CD14-positive monocyte (primary cell): ENCODE measurements at regions not wholly inside any gene's neighbourhood (a gene's known extent, or its start where the extent isn't known, plus 50 kb on each side); places are given as distances from the start of the nearest gene placed in this dataset.
A peak's percentile ranks its signal among the peaks of the same experiment; 100 is the strongest.

Experiments
- DNase-seq, 3 donors: peaks; one replicate each; pipeline ENCODE4 v3.0.0-alpha.2; 2011 to 2022
- H2AFZ ChIP-seq: 2 replicates; pipeline ENCODE4 v1.6.0; 2012; ENCODE audit warnings: mild to moderate bottlenecking, low read depth, low read length, inconsistent platforms; ENCODE audit not compliant: insufficient read depth, poor library complexity, severe bottlenecking
- H3K27ac ChIP-seq, 2 donors: 1 replicate in 1 of 2; 2 replicates in 1 of 2; pipeline ENCODE4 v1.5.1; 2012 to 2013; ENCODE audit warnings: low read length in 2 of 2, control low read depth in 1 of 2, inconsistent platforms in 1 of 2, low read depth in 1 of 2, mild to moderate bottlenecking in 1 of 2
- H3K27me3 ChIP-seq, 2 donors: one replicate each; pipeline versions ENCODE4 v1.6.0 to v1.6.1; 2011 to 2013; ENCODE audit warnings: low read length in 2 of 2; ENCODE audit not compliant: control insufficient read depth in 2 of 2, insufficient read depth in 2 of 2
- H3K36me3 ChIP-seq, 2 donors: replicated peaks in 1 of 2; 1 replicate in 1 of 2; 2 replicates in 1 of 2; pipeline versions ENCODE4 v1.5.1 to v1.6.1; 2012 to 2013; ENCODE audit warnings: low read length in 2 of 2, control low read depth in 1 of 2, inconsistent platforms in 1 of 2, mild to moderate bottlenecking in 1 of 2; ENCODE audit not compliant: insufficient read depth in 2 of 2, control insufficient read depth in 1 of 2
- H3K4me1 ChIP-seq, 2 donors: 1 replicate in 1 of 2; 2 replicates in 1 of 2; pipeline versions ENCODE4 v1.5.1 to v1.6.1; 2012 to 2013; ENCODE audit warnings: low read length in 2 of 2, control low read depth in 1 of 2, inconsistent platforms in 1 of 2, mild to moderate bottlenecking in 1 of 2, moderate library complexity in 1 of 2; ENCODE audit not compliant: insufficient read depth in 2 of 2, control insufficient read depth in 1 of 2
- H3K4me2 ChIP-seq: replicated peaks from 2 replicates; pipeline ENCODE3; 2012; ENCODE audit warnings: low read length, moderate library complexity, mild to moderate bottlenecking; ENCODE audit not compliant: poor library complexity, severe bottlenecking; ENCODE audit errors: extremely low read depth
- H3K4me3 ChIP-seq, 3 experiments: fragments of 200-600 bp in 1 of 3; sonication (generic) in 1 of 3; replicated peaks in 1 of 3; 1 replicate in 2 of 3; 2 replicates in 1 of 3; pipeline ENCODE4 v1.5.1; 2011 to 2013; ENCODE audit warnings: low read length in 3 of 3, mild to moderate bottlenecking in 3 of 3, control low read depth in 2 of 3, low read depth in 2 of 3, inconsistent platforms in 1 of 3, moderate library complexity in 1 of 3
- H3K79me2 ChIP-seq: 2 replicates; pipeline ENCODE4 v1.6.0; 2012; ENCODE audit warnings: mild to moderate bottlenecking, control low read depth, inconsistent platforms, low read length, moderate library complexity; ENCODE audit not compliant: insufficient read depth
- H3K9ac ChIP-seq: 2 replicates; pipeline ENCODE4 v1.6.0; 2017; ENCODE audit warnings: low read length, mild to moderate bottlenecking; ENCODE audit not compliant: insufficient read depth, poor library complexity, severe bottlenecking
- H3K9me3 ChIP-seq, 2 donors: replicated peaks in 1 of 2; 1 replicate in 1 of 2; 2 replicates in 1 of 2; pipeline versions ENCODE4 v1.5.1 to v1.6.1; 2012 to 2013; ENCODE audit warnings: low read length in 2 of 2, control low read depth in 1 of 2; ENCODE audit not compliant: control insufficient read depth in 1 of 2, insufficient read depth in 1 of 2
- H4K20me1 ChIP-seq: 2 replicates; pipeline ENCODE4 v1.6.0; 2012; ENCODE audit warnings: mild to moderate bottlenecking, low read length, control low read depth, moderate library complexity; ENCODE audit not compliant: insufficient read depth
- H3K27ac Mint-ChIP-seq, 7 donors: one replicate each; pipeline ENCODE4 v1.8.0; 2020; ENCODE audit warnings: mild to moderate bottlenecking in 7 of 7, mixed read lengths in 7 of 7, moderate library complexity in 6 of 7, inconsistent platforms in 2 of 7
- H3K27me3 Mint-ChIP-seq, 3 donors: one replicate each; pipeline ENCODE4 v1.8.0; 2021 to 2022; ENCODE audit warnings: low read depth in 3 of 3, mild to moderate bottlenecking in 3 of 3, mixed read lengths in 3 of 3, moderate library complexity in 3 of 3, inconsistent platforms in 1 of 3
- H3K36me3 Mint-ChIP-seq, 2 donors: one replicate each; pipeline ENCODE4 v1.8.0; 2020; ENCODE audit warnings: mixed read lengths in 2 of 2, inconsistent platforms in 1 of 2, mild to moderate bottlenecking in 1 of 2
- H3K4me1 Mint-ChIP-seq: one replicate; pipeline ENCODE4 v1.8.0; 2020; ENCODE audit warnings: mild to moderate bottlenecking, mixed read lengths
- H3K4me3 Mint-ChIP-seq, 2 donors: one replicate each; pipeline ENCODE4 v1.8.0; 2020; ENCODE audit warnings: mild to moderate bottlenecking in 2 of 2, mixed read lengths in 2 of 2, moderate library complexity in 1 of 2
- H3K9me3 Mint-ChIP-seq, 7 donors: one replicate each; pipeline ENCODE4 v1.8.0; 2020 to 2022; ENCODE audit warnings: mixed read lengths in 7 of 7, mild to moderate bottlenecking in 6 of 7, moderate library complexity in 6 of 7, inconsistent platforms in 2 of 7
- WGBS: methylation state at CpG from one replicate; pipeline ENCODE4 v1.1.5; 2013; ENCODE audit warnings: missing lambda C conversion rate; ENCODE audit not compliant: insufficient coverage; 5-methylcytosine and 5-hydroxymethylcytosine counted together
- intact Hi-C, 2 donors: fragments of 100-400 bp; cut with micrococcal nuclease; formaldehyde crosslinking; loops; one replicate each; pipeline versions ENCODE4 v1.15.0 to v1.15.1; 2023
- TF ChIP-seq, protein P1 (sequence below): fragments of 200-600 bp; IDR thresholded peaks from one replicate; pipeline ENCODE4 v1.8.0; 2022; ENCODE audit warnings: antibody characterized with exemption, mild to moderate bottlenecking

DNA sequence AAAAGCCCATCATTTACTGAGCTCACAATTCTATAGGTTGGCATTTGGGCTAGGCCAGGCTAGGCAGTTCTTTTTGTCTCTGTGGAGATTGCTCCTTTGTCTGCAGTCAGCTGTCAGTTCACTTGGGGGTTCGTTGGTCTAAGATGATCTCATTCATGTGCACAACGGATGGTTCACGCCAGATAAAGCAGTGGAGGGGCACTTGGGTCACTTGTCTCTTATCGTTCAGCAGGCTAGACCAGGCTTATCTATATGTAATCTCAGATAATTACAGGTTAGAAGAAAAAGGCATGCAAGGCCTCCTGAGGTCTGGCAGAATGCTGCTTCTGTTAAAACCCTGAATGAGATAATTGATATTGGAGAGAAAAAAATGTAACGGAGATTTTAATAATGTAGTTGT is 119.0 kb upstream of the ATP2B1 start:
- Histone ChIP-seq H3K4me3 (no peak overlapping the region), H3K27me3 (no peaks in the 10 kb centered on the region), H3K9ac (no peak overlapping the region), H3K9me3 (no peaks in the 10 kb centered on the region), H3K79me2 (no peaks in the 10 kb centered on the region), H3K4me2 (no peak overlapping the region), H4K20me1 (no peaks in the 10 kb centered on the region), H3K36me3 (no peaks in the 10 kb centered on the region), H2AFZ (no peak overlapping the region), H3K27ac (no peak overlapping the region), H3K4me1 (no peaks in the 10 kb centered on the region)
- TF ChIP-seq, protein P1, sequence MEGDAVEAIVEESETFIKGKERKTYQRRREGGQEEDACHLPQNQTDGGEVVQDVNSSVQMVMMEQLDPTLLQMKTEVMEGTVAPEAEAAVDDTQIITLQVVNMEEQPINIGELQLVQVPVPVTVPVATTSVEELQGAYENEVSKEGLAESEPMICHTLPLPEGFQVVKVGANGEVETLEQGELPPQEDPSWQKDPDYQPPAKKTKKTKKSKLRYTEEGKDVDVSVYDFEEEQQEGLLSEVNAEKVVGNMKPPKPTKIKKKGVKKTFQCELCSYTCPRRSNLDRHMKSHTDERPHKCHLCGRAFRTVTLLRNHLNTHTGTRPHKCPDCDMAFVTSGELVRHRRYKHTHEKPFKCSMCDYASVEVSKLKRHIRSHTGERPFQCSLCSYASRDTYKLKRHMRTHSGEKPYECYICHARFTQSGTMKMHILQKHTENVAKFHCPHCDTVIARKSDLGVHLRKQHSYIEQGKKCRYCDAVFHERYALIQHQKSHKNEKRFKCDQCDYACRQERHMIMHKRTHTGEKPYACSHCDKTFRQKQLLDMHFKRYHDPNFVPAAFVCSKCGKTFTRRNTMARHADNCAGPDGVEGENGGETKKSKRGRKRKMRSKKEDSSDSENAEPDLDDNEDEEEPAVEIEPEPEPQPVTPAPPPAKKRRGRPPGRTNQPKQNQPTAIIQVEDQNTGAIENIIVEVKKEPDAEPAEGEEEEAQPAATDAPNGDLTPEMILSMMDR: no peak
- Mint-ChIP-seq H3K27me3 (peaks cover 0 to 2% (median under 1%) of the 10 kb centered on the region in 3 donors), H3K36me3 (no peaks in the 10 kb centered on the region), H3K4me3 (no peak overlapping the region), H3K9me3 (no peaks in the 10 kb centered on the region), H3K27ac (no peak overlapping the region), H3K4me1 (peaks cover 4% of the 10 kb centered on the region)
- 100% methylated on average over 2 of the region's 5 CpGs for WGBS
- intact Hi-C loops: no loop called here
- DNase-seq: no peak

DNA sequence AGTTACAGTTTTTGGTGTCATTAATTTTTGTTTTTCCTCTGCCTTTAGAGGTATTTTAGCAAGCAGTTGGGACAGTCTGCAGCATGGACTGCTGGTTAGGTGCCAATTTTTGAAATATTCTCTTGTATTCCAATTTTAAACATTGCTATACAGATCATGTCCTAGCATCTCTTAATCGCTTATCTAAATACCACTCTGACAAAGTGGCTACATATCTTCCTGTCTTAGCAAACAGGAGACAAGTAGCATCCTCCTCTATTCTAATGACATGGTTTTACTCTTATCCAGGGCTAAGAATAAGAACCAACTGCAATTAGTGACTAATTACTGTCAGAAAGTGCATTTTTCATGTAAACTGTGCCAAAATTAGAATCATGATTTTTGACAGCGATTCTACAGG is 117.8 kb upstream of the ATP2B1 start:
- H2AFZ ChIP-seq: peak overlapping the region; percentile 17
- no peaks in the 10 kb centered on the region for H3K4me1 ChIP-seq
- H3K4me2 ChIP-seq: no peak overlapping the region
- Mint-ChIP-seq H3K9me3 (no peaks in the 10 kb centered on the region), H3K27me3 (peaks cover 0 to 2% (median 2%) of the 10 kb centered on the region in 3 donors), H3K27ac (no peak overlapping the region), H3K4me1 (peaks cover 4% of the 10 kb centered on the region), H3K36me3 (no peaks in the 10 kb centered on the region), H3K4me3 (no peak overlapping the region)
- H3K27me3 ChIP-seq: no peaks in the 10 kb centered on the region
- no peak overlapping the region for H3K27ac ChIP-seq
- intact Hi-C loops: no loop called here
- no peaks in the 10 kb centered on the region for H4K20me1 ChIP-seq
- H3K9ac ChIP-seq: no peak overlapping the region
- no peaks in the 10 kb centered on the region for H3K36me3 ChIP-seq
- no peaks in the 10 kb centered on the region for H3K9me3 ChIP-seq
- TF ChIP-seq, protein P1: no peak
- no CpG with 5 or more reads among the region's 2 CpGs for WGBS
- H3K79me2 ChIP-seq: no peaks in the 10 kb centered on the region
- no peak for DNase-seq
- H3K4me3 ChIP-seq: no peak overlapping the region
